Mesendoderm (in vitro differentiated cells): ENCODE measurements at regions not wholly inside any gene's neighbourhood (a gene's known extent, or its start where the extent isn't known, plus 50 kb on each side); places are given as distances from the start of the nearest gene placed in this dataset.

Source experiments
- DNase-seq: peaks from one replicate; pipeline ENCODE4 v3.0.0; 2013
- H2AK5ac ChIP-seq: 2 replicates; pipeline ENCODE4 v1.6.1; 2013; ENCODE audit warnings: low read length, inconsistent platforms
- H2BK120ac ChIP-seq: 2 replicates; pipeline ENCODE4 v1.6.1; 2013; ENCODE audit warnings: low read depth, mild to moderate bottlenecking, low read length, moderate library complexity, mixed read lengths
- H2BK15ac ChIP-seq: replicated peaks from 2 replicates; pipeline ENCODE4 v1.6.1; 2013; ENCODE audit warnings: low read depth, mild to moderate bottlenecking, moderate library complexity
- H2BK5ac ChIP-seq: 2 replicates; pipeline ENCODE4 v1.6.1; 2013; ENCODE audit warnings: low read length, inconsistent platforms
- H3K18ac ChIP-seq: 2 replicates; pipeline ENCODE4 v1.6.1; 2013; ENCODE audit warnings: mild to moderate bottlenecking, low read length, mixed read lengths
- H3K23ac ChIP-seq: one replicate; pipeline ENCODE4 v1.6.1; 2013; ENCODE audit warnings: low read length
- H3K27ac ChIP-seq: 2 replicates; pipeline ENCODE4 v1.5.1; 2013; ENCODE audit warnings: low read depth, mild to moderate bottlenecking, inconsistent platforms, low read length, moderate library complexity
- H3K27me3 ChIP-seq: 2 replicates; pipeline ENCODE4 v1.6.1; 2013; ENCODE audit warnings: low read length, control low read depth, mild to moderate bottlenecking, inconsistent platforms; ENCODE audit not compliant: insufficient read depth, poor library complexity
- H3K36me3 ChIP-seq: 2 replicates; pipeline ENCODE4 v1.6.1; 2013; ENCODE audit warnings: low read length, inconsistent platforms; ENCODE audit not compliant: control insufficient read depth, insufficient read depth
- H3K4ac ChIP-seq: one replicate; pipeline ENCODE4 v1.6.1; 2013; ENCODE audit warnings: low read depth, mild to moderate bottlenecking, low read length, moderate library complexity
- H3K4me1 ChIP-seq: 2 replicates; pipeline ENCODE4 v1.6.1; 2013; ENCODE audit warnings: low read depth, low read length, inconsistent platforms; ENCODE audit not compliant: control insufficient read depth
- H3K4me2 ChIP-seq: 2 replicates; pipeline ENCODE4 v1.6.1; 2013; ENCODE audit warnings: low read length
- H3K4me3 ChIP-seq: 2 replicates; pipeline ENCODE4 v1.5.1; 2013; ENCODE audit warnings: mild to moderate bottlenecking, low read length
- H3K56ac ChIP-seq: one replicate; pipeline ENCODE4 v1.6.1; 2013; ENCODE audit warnings: low read length
- H3K79me1 ChIP-seq: 2 replicates; pipeline ENCODE4 v1.6.1; 2013; ENCODE audit warnings: low read length, inconsistent platforms
- H3K79me2 ChIP-seq: 2 replicates; pipeline ENCODE4 v1.6.1; 2013; ENCODE audit warnings: mild to moderate bottlenecking, low read length; ENCODE audit not compliant: control insufficient read depth, insufficient read depth
- H3K9ac ChIP-seq: 2 replicates; pipeline ENCODE4 v1.6.1; 2013; ENCODE audit warnings: low read length, inconsistent platforms
- H4K5ac ChIP-seq: one replicate; pipeline ENCODE4 v1.6.1; 2013; ENCODE audit warnings: low read length
- H4K8ac ChIP-seq: one replicate; pipeline ENCODE4 v1.6.1; 2013; ENCODE audit warnings: low read depth, mild to moderate bottlenecking, control low read depth, low read length, moderate library complexity
- WGBS: extraction: QIAGEN DNeasy Blood & Tissue Kit; methylation state at CpG from one replicate; pipeline ENCODE4 v1.1.7; 2013; ENCODE audit warnings: low lambda C conversion rate, missing lambda C conversion rate; ENCODE audit not compliant: insufficient coverage; ENCODE audit errors: extremely low coverage; 5-methylcytosine and 5-hydroxymethylcytosine counted together

DNA sequence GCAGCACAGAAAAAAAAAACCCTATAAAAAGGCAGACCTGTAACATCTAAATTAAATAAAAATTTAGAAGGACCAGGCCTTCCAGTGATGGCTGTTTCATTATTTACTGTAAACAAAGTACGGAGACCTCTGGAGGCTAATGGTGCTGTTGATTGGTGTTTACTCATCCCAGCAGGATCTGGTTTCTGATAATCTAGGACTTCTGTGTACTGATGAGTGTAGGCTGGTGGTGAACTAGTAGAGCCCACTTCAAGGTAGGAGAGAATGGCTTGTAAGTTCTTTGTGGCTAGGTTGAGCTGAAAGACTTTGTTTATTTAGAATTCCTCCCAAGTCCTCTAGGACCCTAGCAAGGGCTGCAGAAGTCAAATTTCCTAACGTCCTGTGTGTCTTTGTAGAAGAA lies 398.1 kb upstream of the PITX2 start:
- Histone ChIP-seq H4K5ac (no peak overlapping the region), H3K56ac (no peak overlapping the region), H3K4me2 (no peak overlapping the region), H3K27ac (no peak overlapping the region), H2AK5ac (no peak overlapping the region), H2BK5ac (no peak overlapping the region), H3K79me2 (no peaks in the 10 kb centered on the region), H3K4ac (no peak overlapping the region), H3K23ac (no peak overlapping the region), H3K18ac (no peak overlapping the region), H2BK120ac (no peak overlapping the region), H4K8ac (no peak overlapping the region), H3K4me3 (no peak overlapping the region), H3K79me1 (no peaks in the 10 kb centered on the region), H3K36me3 (no peaks in the 10 kb centered on the region), H3K27me3 (no peaks in the 10 kb centered on the region), H3K4me1 (no peaks in the 10 kb centered on the region), H3K9ac (no peak overlapping the region), H2BK15ac (no peak overlapping the region)
- WGBS: no CpG with 5 or more reads among the region's 2 CpGs
- peak; percentile 57 for DNase-seq

DNA sequence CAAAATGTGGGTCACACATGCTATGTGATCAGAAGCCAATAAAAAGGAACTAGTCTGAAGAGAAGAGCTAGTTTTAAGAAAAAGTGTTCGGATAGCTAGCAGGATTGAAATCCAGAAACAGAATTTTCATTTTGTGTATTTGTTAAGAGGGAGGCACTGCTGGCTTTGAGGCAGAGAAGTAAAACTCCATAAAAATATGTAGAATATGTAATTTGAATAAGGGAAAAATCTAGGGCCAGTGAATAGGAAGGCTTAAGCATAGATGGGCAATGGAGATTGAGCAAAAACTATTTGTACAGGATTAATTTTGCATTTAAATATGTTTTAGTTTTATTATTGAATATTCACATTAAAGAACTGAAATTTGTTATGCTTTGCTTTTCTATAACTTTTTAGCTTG lies 399.9 kb upstream of the PITX2 start:
- Histone ChIP-seq H4K8ac (no peak overlapping the region), H2BK120ac (no peak overlapping the region), H3K4me1 (no peaks in the 10 kb centered on the region), H3K4me3 (no peak overlapping the region), H2AK5ac (no peak overlapping the region), H4K5ac (no peak overlapping the region), H3K79me2 (no peaks in the 10 kb centered on the region), H2BK15ac (no peak overlapping the region), H3K9ac (no peak overlapping the region), H3K79me1 (no peaks in the 10 kb centered on the region), H3K18ac (no peak overlapping the region), H3K27ac (no peak overlapping the region), H3K4me2 (no peak overlapping the region), H3K27me3 (no peaks in the 10 kb centered on the region), H3K4ac (no peak overlapping the region), H3K36me3 (no peaks in the 10 kb centered on the region), H3K56ac (no peak overlapping the region), H3K23ac (no peak overlapping the region), H2BK5ac (no peak overlapping the region)
- no CpG with 5 or more reads among the region's 1 CpG for WGBS
- no peak for DNase-seq

DNA sequence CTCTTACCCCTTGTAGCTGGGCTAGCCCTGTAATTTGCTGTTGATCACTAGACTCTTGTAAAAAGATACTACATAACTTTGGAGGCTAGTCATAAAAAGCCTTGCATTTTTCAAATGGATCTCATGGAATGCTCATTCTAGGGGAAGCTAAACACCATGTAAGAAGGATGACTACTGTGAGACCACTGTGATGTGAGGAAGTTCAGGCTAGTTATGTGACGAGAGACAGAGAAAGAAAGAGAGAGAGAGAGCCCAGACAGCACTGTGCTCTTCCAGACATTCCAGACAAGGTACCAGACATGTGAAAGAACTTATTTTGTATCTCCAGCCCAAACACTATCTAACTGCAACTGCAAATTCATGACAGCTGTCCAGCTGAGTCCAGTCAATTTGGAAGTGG lies 404.6 kb upstream of the PITX2 start:
- Histone ChIP-seq H3K18ac (no peak overlapping the region), H3K4me2 (no peak overlapping the region), H3K27ac (no peak overlapping the region), H3K56ac (no peak overlapping the region), H2BK5ac (no peak overlapping the region), H4K5ac (no peak overlapping the region), H3K23ac (no peak overlapping the region), H2AK5ac (no peak overlapping the region), H3K27me3 (no peaks in the 10 kb centered on the region), H3K4me1 (no peaks in the 10 kb centered on the region), H3K9ac (no peak overlapping the region), H3K36me3 (no peaks in the 10 kb centered on the region), H3K4ac (no peak overlapping the region), H2BK120ac (no peak overlapping the region), H3K4me3 (no peak overlapping the region), H2BK15ac (no peak overlapping the region), H3K79me1 (no peaks in the 10 kb centered on the region), H3K79me2 (no peaks in the 10 kb centered on the region), H4K8ac (no peak overlapping the region)
- no peak for DNase-seq
- whole genome bisulfite sequencing: no CpG with 5 or more reads among the region's 1 CpG

DNA sequence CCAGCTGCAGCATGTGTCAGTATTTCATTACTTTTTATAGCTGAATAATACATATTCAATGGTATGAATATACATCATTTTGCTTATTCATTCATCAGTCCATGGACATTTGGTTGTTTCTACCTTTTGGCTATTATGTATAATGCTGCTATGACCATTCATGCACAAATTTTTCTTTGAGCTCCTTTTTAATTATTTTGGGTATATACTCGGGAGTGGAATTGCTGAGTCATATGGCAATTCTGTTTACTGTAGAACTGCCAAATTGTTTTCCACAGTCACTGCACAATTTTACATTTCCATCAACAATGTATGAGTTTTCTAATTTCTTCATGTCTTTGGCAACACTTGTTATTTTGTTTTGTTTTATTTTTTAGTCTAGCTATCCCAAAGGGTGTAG lies 405.9 kb upstream of the PITX2 start:
- no peaks in the 10 kb centered on the region for H3K79me1 ChIP-seq
- H3K9ac ChIP-seq: no peak overlapping the region
- no peak overlapping the region for H3K23ac ChIP-seq
- no peak overlapping the region for H3K27ac ChIP-seq
- no peak for DNase-seq
- H4K8ac ChIP-seq: no peak overlapping the region
- H2BK120ac ChIP-seq: no peak overlapping the region
- H4K5ac ChIP-seq: no peak overlapping the region
- no peak overlapping the region for H3K18ac ChIP-seq
- H2BK15ac ChIP-seq: no peak overlapping the region
- WGBS: no CpG with 5 or more reads among the region's 1 CpG
- no peak overlapping the region for H2AK5ac ChIP-seq
- no peak overlapping the region for H3K4me3 ChIP-seq
- no peaks in the 10 kb centered on the region for H3K36me3 ChIP-seq
- H3K4me1 ChIP-seq: no peaks in the 10 kb centered on the region
- H3K27me3 ChIP-seq: no peaks in the 10 kb centered on the region
- no peak overlapping the region for H3K4ac ChIP-seq
- H3K4me2 ChIP-seq: no peak overlapping the region
- H3K79me2 ChIP-seq: no peaks in the 10 kb centered on the region
- H2BK5ac ChIP-seq: no peak overlapping the region
- H3K56ac ChIP-seq: no peak overlapping the region

DNA sequence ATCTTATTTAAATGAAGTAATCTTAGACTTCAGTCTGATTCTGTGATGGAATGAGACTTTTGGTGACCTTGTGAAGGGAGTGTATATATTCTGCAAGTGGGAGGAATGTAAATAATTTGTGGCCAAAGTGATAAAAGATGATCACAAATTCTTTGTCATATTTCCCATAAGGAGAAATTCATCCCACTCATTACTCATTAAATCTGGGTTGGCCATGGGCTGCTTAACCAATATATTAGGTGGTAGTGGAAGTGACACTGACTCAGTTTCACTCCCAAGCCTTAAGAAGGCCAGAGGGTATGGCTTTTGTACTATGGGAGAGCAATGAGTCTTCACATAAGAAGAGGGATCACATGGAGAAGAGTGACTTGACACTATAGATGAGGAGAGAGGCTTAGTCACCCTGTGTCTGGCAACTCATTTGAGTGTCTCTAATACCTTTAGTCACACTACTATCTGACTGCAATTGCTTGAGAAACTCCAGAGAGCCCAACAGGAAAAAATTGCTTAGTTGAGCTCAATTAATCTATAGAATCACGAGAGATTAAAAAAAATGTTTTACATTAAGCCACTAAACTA lies 408.2 kb upstream of the PITX2 start:
- H2BK15ac ChIP-seq: no peak overlapping the region
- no peak overlapping the region for H3K9ac ChIP-seq
- no peak overlapping the region for H3K56ac ChIP-seq
- no peak overlapping the region for H3K23ac ChIP-seq
- H4K5ac ChIP-seq: no peak overlapping the region
- no peak overlapping the region for H2AK5ac ChIP-seq
- no peak overlapping the region for H3K4me2 ChIP-seq
- H3K27ac ChIP-seq: no peak overlapping the region
- no peak overlapping the region for H4K8ac ChIP-seq
- no peaks in the 10 kb centered on the region for H3K27me3 ChIP-seq
- no peak overlapping the region for H3K4ac ChIP-seq
- no peak overlapping the region for H3K4me3 ChIP-seq
- H3K4me1 ChIP-seq: no peaks in the 10 kb centered on the region
- H3K18ac ChIP-seq: no peak overlapping the region
- H3K79me2 ChIP-seq: no peaks in the 10 kb centered on the region
- no CpG with 5 or more reads among the region's 1 CpG for WGBS
- no peak overlapping the region for H2BK5ac ChIP-seq
- no peaks in the 10 kb centered on the region for H3K79me1 ChIP-seq
- no peak overlapping the region for H2BK120ac ChIP-seq
- no peaks in the 10 kb centered on the region for H3K36me3 ChIP-seq
- no peak for DNase-seq

DNA sequence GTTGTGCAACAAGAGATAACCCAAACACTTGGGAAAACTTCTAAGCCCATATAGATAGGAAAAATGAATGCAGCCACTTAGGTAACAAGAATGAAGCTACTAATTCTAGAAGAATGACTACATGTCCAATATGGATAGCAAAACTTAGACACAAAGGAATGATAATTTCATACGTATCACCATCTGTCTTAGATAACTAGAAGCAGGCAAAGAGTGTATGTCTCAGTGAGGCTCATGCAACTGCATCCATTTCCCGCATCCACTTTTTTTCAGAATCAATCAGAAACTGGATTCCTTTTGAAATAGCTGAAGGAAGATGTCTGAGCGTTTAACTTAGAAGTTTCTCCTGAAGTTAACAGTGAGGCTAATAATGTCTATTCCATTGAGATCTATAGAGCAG lies 408.7 kb upstream of the PITX2 start:
- Histone ChIP-seq H3K4me1 (no peaks in the 10 kb centered on the region), H3K27ac (no peak overlapping the region), H3K4ac (no peak overlapping the region), H4K8ac (no peak overlapping the region), H2AK5ac (no peak overlapping the region), H2BK5ac (no peak overlapping the region), H3K4me3 (no peak overlapping the region), H3K4me2 (no peak overlapping the region), H3K79me2 (no peaks in the 10 kb centered on the region), H3K79me1 (no peaks in the 10 kb centered on the region), H3K9ac (no peak overlapping the region), H3K56ac (no peak overlapping the region), H3K18ac (no peak overlapping the region), H3K36me3 (no peaks in the 10 kb centered on the region), H2BK15ac (no peak overlapping the region), H4K5ac (no peak overlapping the region), H2BK120ac (no peak overlapping the region), H3K23ac (no peak overlapping the region), H3K27me3 (no peaks in the 10 kb centered on the region)
- DNase-seq: no peak
- no CpG with 5 or more reads among the region's 3 CpGs for WGBS
